Gastrocnemius medialis (tissue), 4 donors: ENCODE measurements at regions not wholly inside any gene's neighbourhood (a gene's known extent, or its start where the extent isn't known, plus 50 kb on each side); places are given as distances from the start of the nearest gene placed in this dataset.

Experiments
- POLR2A ChIP-seq, 2 donors: fragments of 450-650 bp; IDR thresholded peaks; one replicate each; pipeline ENCODE4 v1.6.1; 2017; ENCODE audit warnings: antibody characterized with exemption in 2 of 2, mild to moderate bottlenecking in 2 of 2, moderate library complexity in 2 of 2
- TF ChIP-seq, protein P1 (sequence below), 5 experiments: fragments of 450-650 bp in 3 of 5; fragments of 200-600 bp in 2 of 5; sonication (generic) in 2 of 5; IDR thresholded peaks in 4 of 5; conservative IDR thresholded peaks in 1 of 5; 1 replicate in 4 of 5; 2 replicates in 1 of 5; pipeline ENCODE4 v1.5.1; 2016 to 2019; ENCODE audit warnings: antibody characterized with exemption in 5 of 5, mild to moderate bottlenecking in 3 of 5, moderate library complexity in 3 of 5

DNA sequence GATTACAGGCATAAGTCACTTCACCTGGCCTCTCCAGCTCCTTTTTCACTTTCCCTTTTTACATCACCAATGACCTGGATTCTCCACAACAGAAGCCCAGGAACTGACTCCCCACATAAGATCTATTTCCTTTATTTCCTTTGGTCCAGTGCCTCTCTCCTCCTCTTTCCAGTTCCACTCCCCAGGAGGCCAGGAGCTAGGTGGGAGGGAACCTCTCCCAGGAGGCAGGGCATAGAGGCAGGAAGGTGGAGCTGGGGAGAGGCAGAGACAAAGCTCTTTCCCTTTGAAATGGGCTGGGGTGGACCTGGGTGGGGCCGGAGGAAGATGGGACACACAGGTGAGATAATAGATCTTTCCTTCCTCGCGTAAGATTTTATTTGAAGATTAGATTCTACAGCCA is 318.3 kb upstream of the TNRC6C start:
- no peak for TF ChIP-seq POLR2A (IDR thresholded peaks at IDR 0.05)
- TF ChIP-seq, protein P1, sequence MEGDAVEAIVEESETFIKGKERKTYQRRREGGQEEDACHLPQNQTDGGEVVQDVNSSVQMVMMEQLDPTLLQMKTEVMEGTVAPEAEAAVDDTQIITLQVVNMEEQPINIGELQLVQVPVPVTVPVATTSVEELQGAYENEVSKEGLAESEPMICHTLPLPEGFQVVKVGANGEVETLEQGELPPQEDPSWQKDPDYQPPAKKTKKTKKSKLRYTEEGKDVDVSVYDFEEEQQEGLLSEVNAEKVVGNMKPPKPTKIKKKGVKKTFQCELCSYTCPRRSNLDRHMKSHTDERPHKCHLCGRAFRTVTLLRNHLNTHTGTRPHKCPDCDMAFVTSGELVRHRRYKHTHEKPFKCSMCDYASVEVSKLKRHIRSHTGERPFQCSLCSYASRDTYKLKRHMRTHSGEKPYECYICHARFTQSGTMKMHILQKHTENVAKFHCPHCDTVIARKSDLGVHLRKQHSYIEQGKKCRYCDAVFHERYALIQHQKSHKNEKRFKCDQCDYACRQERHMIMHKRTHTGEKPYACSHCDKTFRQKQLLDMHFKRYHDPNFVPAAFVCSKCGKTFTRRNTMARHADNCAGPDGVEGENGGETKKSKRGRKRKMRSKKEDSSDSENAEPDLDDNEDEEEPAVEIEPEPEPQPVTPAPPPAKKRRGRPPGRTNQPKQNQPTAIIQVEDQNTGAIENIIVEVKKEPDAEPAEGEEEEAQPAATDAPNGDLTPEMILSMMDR (IDR thresholded peaks at IDR 0.05 in 4 of 5, conservative IDR thresholded peaks at IDR 0.05 in 1 of 5), result no peak
